Medulla oblongata (tissue), 1 donor: ENCODE measurements at regions not wholly inside any gene's neighbourhood (a gene's known extent, or its start where the extent isn't known, plus 50 kb on each side); places are given as distances from the start of the nearest gene placed in this dataset.

ENCODE experiments used
- DNase-seq: peaks from one replicate; pipeline ENCODE4 v3.0.0-alpha.2; 2015; ENCODE audit errors: extremely low spot score

GRCh38 chr4:151987606-151988005 is 226.8 kb upstream of the GATB start:
- DNase-seq = no peak

GRCh38 chr4:151983854-151984253 is 223.0 kb upstream of the GATB start:
- peak; percentile 46 for DNase-seq

- no peak for DNase-seq
Observed at GRCh38 chr4:151979819-151980218, 219.0 kb upstream of the GATB start.

- DNase-seq = no peak
Observed at GRCh38 chr4:151968643-151969042, 207.8 kb upstream of the GATB start.

GRCh38 chr4:151967074-151967473 is 206.3 kb upstream of the GATB start:
- no peak for DNase-seq

- no peak for DNase-seq
Observed at GRCh38 chr4:151962138-151962823, 201.5 kb upstream of the GATB start.

- DNase-seq = no peak
Observed at GRCh38 chr4:151961456-151961855, 200.6 kb upstream of the GATB start.

GRCh38 chr4:151960449-151961230 is 199.8 kb upstream of the GATB start:
- DNase-seq = no peak

- DNase-seq = no peak
Observed at GRCh38 chr4:151957153-151957552, 196.3 kb upstream of the GATB start.

GRCh38 chr4:151955721-151956380 is 195.0 kb upstream of the GATB start:
- no peak for DNase-seq

- no peak for DNase-seq
Observed at GRCh38 chr4:151953795-151954372, 193.1 kb upstream of the GATB start.

- DNase-seq = no peak
Observed at GRCh38 chr4:151953312-151953711, 192.5 kb upstream of the GATB start.

GRCh38 chr4:151952711-151953254 is 192.0 kb upstream of the GATB start:
- DNase-seq = no peak

- DNase-seq = no peak
Observed at GRCh38 chr4:151952137-151952536, 191.3 kb upstream of the GATB start.

- no peak for DNase-seq
Observed at GRCh38 chr4:151951671-151952050, 190.9 kb upstream of the GATB start.

GRCh38 chr4:151950993-151951670 is 190.3 kb upstream of the GATB start:
- peak; percentile 30 for DNase-seq

GRCh38 chr4:151948351-151949016 is 187.7 kb upstream of the GATB start:
- no peak for DNase-seq

- DNase-seq = no peak
Observed at GRCh38 chr4:151946718-151947117, 185.9 kb upstream of the GATB start.

GRCh38 chr4:151942971-151943370 is 182.2 kb upstream of the GATB start:
- DNase-seq = no peak

- DNase-seq = no peak
Observed at GRCh38 chr4:151940926-151941617, 180.3 kb upstream of the GATB start.
